Activated B cell treated with CpG ODN at 0.5 μM for 24 hours (primary cell): ENCODE measurements at regions not wholly inside any gene's neighbourhood (a gene's known extent, or its start where the extent isn't known, plus 50 kb on each side); places are given as distances from the start of the nearest gene placed in this dataset.

Experiments used
- ATAC-seq: fragments of 200-7000 bp; cut with Tn5 transposase; one replicate; pipeline ENCODE4 v1.10.0; 2021; ENCODE audit warnings: low read depth, mild to moderate bottlenecking, moderate library complexity
- CTCF ChIA-PET: fragments of 350-600 bp; sonication (Branson Sonifier 250); formaldehyde crosslinking; loops from one replicate; lab custom pipeline; 2021; ENCODE audit warnings: antibody characterized with exemption; lab: Charles Lee
- POLR2A ChIA-PET: fragments of 350-600 bp; sonication (Branson Sonifier 250); formaldehyde crosslinking; loops from one replicate; lab custom pipeline; 2021; ENCODE audit warnings: antibody characterized with exemption; lab: Charles Lee
- DNase-seq: peaks from one replicate; pipeline ENCODE4 v3.0.0; 2022
- H3K27ac Mint-ChIP-seq: one replicate; pipeline ENCODE4 v1.8.0; 2020; ENCODE audit warnings: mixed read lengths
- H3K27me3 Mint-ChIP-seq: one replicate; pipeline ENCODE4 v1.8.0; 2021; ENCODE audit warnings: mixed read lengths
- H3K36me3 Mint-ChIP-seq: one replicate; pipeline ENCODE4 v1.8.0; 2021; ENCODE audit warnings: low read depth, mixed read lengths
- H3K4me1 Mint-ChIP-seq: one replicate; pipeline ENCODE4 v1.8.0; 2021; ENCODE audit warnings: mixed read lengths
- H3K4me3 Mint-ChIP-seq: one replicate; pipeline ENCODE4 v1.8.0; 2020; ENCODE audit warnings: mild to moderate bottlenecking, mixed read lengths
- H3K9me3 Mint-ChIP-seq: one replicate; pipeline ENCODE4 v1.8.0; 2020; ENCODE audit warnings: mixed read lengths
- CTCF ChIP-seq: fragments of 200-600 bp; IDR thresholded peaks from one replicate; pipeline ENCODE4 v1.8.0; 2022; ENCODE audit warnings: antibody characterized with exemption, mild to moderate bottlenecking
- intact Hi-C: fragments of 100-400 bp; cut with micrococcal nuclease; formaldehyde crosslinking; loops from one replicate; pipeline ENCODE4 v1.15.1; 2024

GRCh38 chr11:71302911-71303310 lies 50.5 kb upstream of the SHANK2 start:
- peaks cover 15% of the 10 kb centered on the region for H3K27me3 Mint-ChIP-seq

GRCh38 chr11:71302534-71302909 lies 50.1 kb upstream of the SHANK2 start:
- intact Hi-C loops = no loop called here
- Mint-ChIP-seq H3K4me1 (no peaks in the 10 kb centered on the region), H3K9me3 (no peaks in the 10 kb centered on the region), H3K4me3 (no peak overlapping the region), H3K27me3 (peaks cover 19% of the 10 kb centered on the region), H3K36me3 (no peaks in the 10 kb centered on the region), H3K27ac (no peak overlapping the region)
- no peak for ATAC-seq
- ChIA-PET CTCF (no interaction called here), POLR2A (no interaction called here)
- TF ChIP-seq CTCF = no peak
- no peak for DNase-seq

More at GRCh38 chr11:71302911-71303310, 50.5 kb upstream of the SHANK2 start:
- TF ChIP-seq CTCF = no peak
- H3K4me1 Mint-ChIP-seq = no peaks in the 10 kb centered on the region
- ChIA-PET CTCF (no interaction called here), POLR2A (no interaction called here)
- no peak for ATAC-seq
- no peak overlapping the region for H3K4me3 Mint-ChIP-seq
- intact Hi-C loops = no loop called here
- DNase-seq = no peak
- no peaks in the 10 kb centered on the region for H3K9me3 Mint-ChIP-seq
- no peaks in the 10 kb centered on the region for H3K36me3 Mint-ChIP-seq
- no peak overlapping the region for H3K27ac Mint-ChIP-seq
